Fibroblast of lung (primary cell): ENCODE measurements at regions not wholly inside any gene's neighbourhood (a gene's known extent, or its start where the extent isn't known, plus 50 kb on each side); places are given as distances from the start of the nearest gene placed in this dataset.
A peak's percentile ranks its signal among the peaks of the same experiment; 100 is the strongest.

Source experiments
- DNase-seq, 2 donors: peaks; one replicate each; pipeline versions ENCODE4 v3.0.0 to v3.0.0-alpha.2; 2010; ENCODE audit warnings: low read depth in 2 of 2
- H2AFZ ChIP-seq: 2 replicates; pipeline ENCODE4 v1.5.1; 2012; ENCODE audit warnings: low read length, control low read depth, inconsistent platforms
- H3K27ac ChIP-seq: 2 replicates; pipeline ENCODE4 v1.5.1; 2011; ENCODE audit warnings: low read length, control low read depth; ENCODE audit not compliant: insufficient read depth
- H3K27me3 ChIP-seq: 2 replicates; pipeline ENCODE4 v1.5.1; 2011; ENCODE audit warnings: mild to moderate bottlenecking, low read length; ENCODE audit not compliant: control insufficient read depth, insufficient read depth
- H3K36me3 ChIP-seq: 2 replicates; pipeline ENCODE4 v1.5.1; 2011; ENCODE audit warnings: low read length; ENCODE audit not compliant: control insufficient read depth, insufficient read depth
- H3K4me1 ChIP-seq: 2 replicates; pipeline ENCODE4 v1.5.1; 2011; ENCODE audit warnings: low read length; ENCODE audit not compliant: control insufficient read depth, insufficient read depth; ENCODE audit errors: extremely low read depth
- H3K4me2 ChIP-seq: 2 replicates; pipeline ENCODE4 v1.5.1; 2011; ENCODE audit warnings: low read length, control low read depth; ENCODE audit not compliant: insufficient read depth; ENCODE audit errors: extremely low read depth
- H3K4me3 ChIP-seq, 4 experiments: fragments of 200-600 bp in 1 of 4; sonication (generic) in 1 of 4; replicated peaks in 1 of 4; 2 replicates each; pipeline ENCODE4 v1.5.1; 2011 to 2016; ENCODE audit warnings: low read length in 4 of 4, low read depth in 3 of 4, mild to moderate bottlenecking in 3 of 4, control low read depth in 2 of 4, inconsistent platforms in 1 of 4, mixed read lengths in 1 of 4; ENCODE audit not compliant: insufficient read depth in 1 of 4; ENCODE audit errors: control extremely low read depth in 1 of 4
- H3K79me2 ChIP-seq: 2 replicates; pipeline ENCODE4 v1.5.1; 2012; ENCODE audit warnings: mild to moderate bottlenecking, low read length, inconsistent platforms; ENCODE audit not compliant: control insufficient read depth, insufficient read depth
- H3K9ac ChIP-seq: 2 replicates; pipeline ENCODE4 v1.5.1; 2011; ENCODE audit warnings: mild to moderate bottlenecking, low read length, control low read depth; ENCODE audit not compliant: insufficient read depth
- H3K9me3 ChIP-seq: 2 replicates; pipeline ENCODE4 v1.5.1; 2012; ENCODE audit warnings: low read depth, low read length; ENCODE audit not compliant: control insufficient read depth, insufficient read depth
- H4K20me1 ChIP-seq: 2 replicates; pipeline ENCODE4 v1.5.1; 2011; ENCODE audit warnings: low read length; ENCODE audit not compliant: control insufficient read depth, insufficient read depth; ENCODE audit errors: extremely low read depth
- CTCF ChIP-seq, 2 donors: IDR thresholded peaks in 1 of 2; conservative IDR thresholded peaks in 1 of 2; 1 replicate in 1 of 2; 2 replicates in 1 of 2; pipeline ENCODE4 v1.5.1; 2011 to 2012; ENCODE audit warnings: low read length in 2 of 2, control low read depth in 1 of 2, inconsistent platforms in 1 of 2, low read depth in 1 of 2, mild to moderate bottlenecking in 1 of 2
- EZH2 ChIP-seq: IDR thresholded peaks from 2 replicates; pipeline ENCODE4 v1.5.1; 2012; ENCODE audit warnings: low read length, control low read depth, mild to moderate bottlenecking; ENCODE audit errors: missing control alignments

- Histone ChIP-seq H3K79me2 (no peaks in the 10 kb centered on the region), H3K4me2 (no peak overlapping the region), H2AFZ (no peak overlapping the region), H3K4me1 (no peaks in the 10 kb centered on the region), H3K9me3 (no peaks in the 10 kb centered on the region), H4K20me1 (no peaks in the 10 kb centered on the region), H3K36me3 (no peaks in the 10 kb centered on the region), H3K27ac (no peak overlapping the region), H3K27me3 (no peaks in the 10 kb centered on the region), H3K4me3 (no peak overlapping the region), H3K9ac (no peak overlapping the region)
- DNase-seq, result no peak
- TF ChIP-seq CTCF (conservative IDR thresholded peaks at IDR 0.05 in 1 of 2, IDR thresholded peaks at IDR 0.05 in 1 of 2; ENCODE audit: low read depth in 1 of 2, low read length in 2 of 2) (no peak), EZH2 (no peak)
Measured at GRCh38 chr1:81308191-81308590, 492.5 kb upstream of the ADGRL2 start.

- Histone ChIP-seq H3K79me2 (no peaks in the 10 kb centered on the region), H3K4me2 (no peak overlapping the region), H3K4me1 (no peaks in the 10 kb centered on the region), H3K27me3 (no peaks in the 10 kb centered on the region), H2AFZ (no peak overlapping the region), H4K20me1 (no peaks in the 10 kb centered on the region), H3K36me3 (no peaks in the 10 kb centered on the region), H3K9me3 (no peaks in the 10 kb centered on the region), H3K9ac (no peak overlapping the region), H3K4me3 (no peak overlapping the region), H3K27ac (no peak overlapping the region)
- no peak for TF ChIP-seq EZH2
- no peak for TF ChIP-seq CTCF (conservative IDR thresholded peaks at IDR 0.05 in 1 of 2, IDR thresholded peaks at IDR 0.05 in 1 of 2; ENCODE audit: low read depth in 1 of 2, low read length in 2 of 2)
- no peak for DNase-seq
Measured at GRCh38 chr1:81307786-81308185, 492.9 kb upstream of the ADGRL2 start.

GRCh38 chr1:81305997-81306452 lies 494.7 kb upstream of the ADGRL2 start:
- no peak overlapping the region for H3K27ac ChIP-seq
- no peaks in the 10 kb centered on the region for H3K36me3 ChIP-seq
- no peaks in the 10 kb centered on the region for H3K79me2 ChIP-seq
- H3K27me3 ChIP-seq, result no peaks in the 10 kb centered on the region
- H3K4me2 ChIP-seq, result peak overlapping the region; percentile 94
- no peaks in the 10 kb centered on the region for H4K20me1 ChIP-seq
- peak overlapping the region; percentile 57 to 75 (median 64) for H3K4me3 ChIP-seq
- peak; percentile 59 to 84 for DNase-seq
- H2AFZ ChIP-seq, result peak overlapping the region; percentile 99
- peak overlapping the region; percentile 8 for H3K9ac ChIP-seq
- no peaks in the 10 kb centered on the region for H3K9me3 ChIP-seq
- no peak for TF ChIP-seq EZH2
- TF ChIP-seq CTCF (conservative IDR thresholded peaks at IDR 0.05 in 1 of 2, IDR thresholded peaks at IDR 0.05 in 1 of 2; ENCODE audit: low read depth in 1 of 2, low read length in 2 of 2), result peak; percentile 25 to 56
- H3K4me1 ChIP-seq, result no peaks in the 10 kb centered on the region
